ENCODE measurements at regions not wholly inside any gene's neighbourhood (a gene's known extent, or its start where the extent isn't known, plus 50 kb on each side); places are given as distances from the start of the nearest gene placed in this dataset.

DNA sequence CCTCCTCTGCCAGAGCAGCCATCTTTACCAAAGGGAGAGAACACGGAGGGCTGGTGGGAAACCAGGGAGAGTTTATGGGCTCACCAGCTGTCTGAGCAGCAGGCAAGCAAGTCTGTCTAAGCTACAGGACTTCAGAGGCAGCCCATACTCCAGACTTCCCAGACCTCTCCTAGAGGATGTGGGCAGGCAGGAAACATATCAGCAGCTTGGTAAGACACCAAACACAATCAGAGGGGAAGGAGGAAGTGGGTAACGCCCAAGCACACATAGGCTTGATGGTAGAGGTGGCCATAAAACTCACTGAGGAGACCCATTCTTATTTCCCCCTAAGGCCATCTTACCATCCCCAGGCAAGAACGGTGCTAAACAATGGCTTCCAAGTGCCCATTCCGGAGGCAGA is 143.1 kb upstream of the ARID1B start:
- Mint-ChIP-seq H3K36me3 (ENCODE audit: low read depth) (no peaks in the 10 kb centered on the region), H3K27me3 (ENCODE audit: insufficient read depth, low read depth, poor library complexity) (no peaks in the 10 kb centered on the region), H3K27ac (no peak overlapping the region), H3K4me3 (no peak overlapping the region), H3K4me1 (peaks cover 2% of the 10 kb centered on the region; the same call in 1 of the 3 replicates), H3K9me3 (no peaks in the 10 kb centered on the region)
- Histone ChIP-seq H2AFZ (no peak overlapping the region), H3K4me1 (ENCODE audit: insufficient read depth) (no peaks in the 10 kb centered on the region), H3F3A (replicated peaks; ENCODE audit: low read depth) (no peaks in the 10 kb centered on the region), H3K36me3 (ENCODE audit: insufficient read depth) (no peaks in the 10 kb centered on the region), H3K9me2 (ENCODE audit: insufficient read depth) (no peaks in the 10 kb centered on the region; the same call in 1 of the 2 replicates), H3K27ac (ENCODE audit: low read depth) (no peak overlapping the region), H3K4me3 (no peak overlapping the region), H3K4me2 (no peak overlapping the region), H4K20me1 (replicated peaks; ENCODE audit: insufficient read depth) (no peaks in the 10 kb centered on the region), H3K27me3 (ENCODE audit: insufficient read depth) (no peaks in the 10 kb centered on the region), H3K79me2 (replicated peaks; ENCODE audit: insufficient read depth) (no peaks in the 10 kb centered on the region)
- TF ChIP-seq ZNF114 (CRISPR knock-in tag; IDR thresholded peaks at IDR 0.05): no peak
- no peak for TF ChIP-seq STAT1 (IDR thresholded peaks at IDR 0.05; ENCODE audit: unreplicated experiment)
- TF ChIP-seq CREB1 (CRISPR knock-in tag; IDR thresholded peaks at IDR 0.05; ENCODE audit: low read depth): no peak
- TF ChIP-seq, protein P1, sequence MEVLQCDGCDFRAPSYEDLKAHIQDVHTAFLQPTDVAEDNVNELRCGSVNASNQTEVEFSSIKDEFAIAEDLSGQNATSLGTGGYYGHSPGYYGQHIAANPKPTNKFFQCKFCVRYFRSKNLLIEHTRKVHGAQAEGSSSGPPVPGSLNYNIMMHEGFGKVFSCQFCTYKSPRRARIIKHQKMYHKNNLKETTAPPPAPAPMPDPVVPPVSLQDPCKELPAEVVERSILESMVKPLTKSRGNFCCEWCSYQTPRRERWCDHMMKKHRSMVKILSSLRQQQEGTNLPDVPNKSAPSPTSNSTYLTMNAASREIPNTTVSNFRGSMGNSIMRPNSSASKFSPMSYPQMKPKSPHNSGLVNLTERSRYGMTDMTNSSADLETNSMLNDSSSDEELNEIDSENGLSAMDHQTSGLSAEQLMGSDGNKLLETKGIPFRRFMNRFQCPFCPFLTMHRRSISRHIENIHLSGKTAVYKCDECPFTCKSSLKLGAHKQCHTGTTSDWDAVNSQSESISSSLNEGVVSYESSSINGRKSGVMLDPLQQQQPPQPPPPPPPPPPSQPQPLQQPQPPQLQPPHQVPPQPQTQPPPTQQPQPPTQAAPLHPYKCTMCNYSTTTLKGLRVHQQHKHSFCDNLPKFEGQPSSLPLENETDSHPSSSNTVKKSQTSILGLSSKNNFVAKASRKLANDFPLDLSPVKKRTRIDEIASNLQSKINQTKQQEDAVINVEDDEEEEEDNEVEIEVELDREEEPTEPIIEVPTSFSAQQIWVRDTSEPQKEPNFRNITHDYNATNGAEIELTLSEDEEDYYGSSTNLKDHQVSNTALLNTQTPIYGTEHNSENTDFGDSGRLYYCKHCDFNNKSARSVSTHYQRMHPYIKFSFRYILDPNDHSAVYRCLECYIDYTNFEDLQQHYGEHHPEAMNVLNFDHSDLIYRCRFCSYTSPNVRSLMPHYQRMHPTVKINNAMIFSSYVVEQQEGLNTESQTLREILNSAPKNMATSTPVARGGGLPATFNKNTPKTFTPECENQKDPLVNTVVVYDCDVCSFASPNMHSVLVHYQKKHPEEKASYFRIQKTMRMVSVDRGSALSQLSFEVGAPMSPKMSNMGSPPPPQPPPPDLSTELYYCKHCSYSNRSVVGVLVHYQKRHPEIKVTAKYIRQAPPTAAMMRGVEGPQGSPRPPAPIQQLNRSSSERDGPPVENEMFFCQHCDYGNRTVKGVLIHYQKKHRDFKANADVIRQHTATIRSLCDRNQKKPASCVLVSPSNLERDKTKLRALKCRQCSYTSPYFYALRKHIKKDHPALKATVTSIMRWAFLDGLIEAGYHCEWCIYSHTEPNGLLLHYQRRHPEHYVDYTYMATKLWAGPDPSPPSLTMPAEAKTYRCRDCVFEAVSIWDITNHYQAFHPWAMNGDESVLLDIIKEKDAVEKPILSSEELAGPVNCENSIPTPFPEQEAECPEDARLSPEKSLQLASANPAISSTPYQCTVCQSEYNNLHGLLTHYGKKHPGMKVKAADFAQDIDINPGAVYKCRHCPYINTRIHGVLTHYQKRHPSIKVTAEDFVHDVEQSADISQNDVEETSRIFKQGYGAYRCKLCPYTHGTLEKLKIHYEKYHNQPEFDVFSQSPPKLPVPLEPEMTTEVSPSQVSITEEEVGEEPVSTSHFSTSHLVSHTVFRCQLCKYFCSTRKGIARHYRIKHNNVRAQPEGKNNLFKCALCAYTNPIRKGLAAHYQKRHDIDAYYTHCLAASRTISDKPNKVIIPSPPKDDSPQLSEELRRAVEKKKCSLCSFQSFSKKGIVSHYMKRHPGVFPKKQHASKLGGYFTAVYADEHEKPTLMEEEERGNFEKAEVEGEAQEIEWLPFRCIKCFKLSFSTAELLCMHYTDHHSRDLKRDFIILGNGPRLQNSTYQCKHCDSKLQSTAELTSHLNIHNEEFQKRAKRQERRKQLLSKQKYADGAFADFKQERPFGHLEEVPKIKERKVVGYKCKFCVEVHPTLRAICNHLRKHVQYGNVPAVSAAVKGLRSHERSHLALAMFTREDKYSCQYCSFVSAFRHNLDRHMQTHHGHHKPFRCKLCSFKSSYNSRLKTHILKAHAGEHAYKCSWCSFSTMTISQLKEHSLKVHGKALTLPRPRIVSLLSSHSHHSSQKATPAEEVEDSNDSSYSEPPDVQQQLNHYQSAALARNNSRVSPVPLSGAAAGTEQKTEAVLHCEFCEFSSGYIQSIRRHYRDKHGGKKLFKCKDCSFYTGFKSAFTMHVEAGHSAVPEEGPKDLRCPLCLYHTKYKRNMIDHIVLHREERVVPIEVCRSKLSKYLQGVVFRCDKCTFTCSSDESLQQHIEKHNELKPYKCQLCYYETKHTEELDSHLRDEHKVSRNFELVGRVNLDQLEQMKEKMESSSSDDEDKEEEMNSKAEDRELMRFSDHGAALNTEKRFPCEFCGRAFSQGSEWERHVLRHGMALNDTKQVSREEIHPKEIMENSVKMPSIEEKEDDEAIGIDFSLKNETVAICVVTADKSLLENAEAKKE (CRISPR knock-in tag; IDR thresholded peaks at IDR 0.05): no peak
- TF ChIP-seq NANOG (IDR thresholded peaks at IDR 0.05; ENCODE audit: borderline replicate concordance): no peak
- TF ChIP-seq POLR2AphosphoS5 (IDR thresholded peaks at IDR 0.05; ENCODE audit: low read depth): no peak
- TF ChIP-seq EZH2phosphoT487 (IDR thresholded peaks at IDR 0.05; ENCODE audit: unreplicated experiment): no peak
- TF ChIP-seq EZH2 (IDR thresholded peaks at IDR 0.05; ENCODE audit: low read depth, unreplicated experiment): no peak
- TF ChIP-seq ETS1 (IDR thresholded peaks at IDR 0.05): no peak
- DNase-seq (ENCODE audit: low spot score) (no peak), ATAC-seq (no peak)

Measured in GM23338 (cell line).